H1 (cell line): ENCODE measurements at regions not wholly inside any gene's neighbourhood (a gene's known extent, or its start where the extent isn't known, plus 50 kb on each side); places are given as distances from the start of the nearest gene placed in this dataset.

ENCODE experiments used
- SP2 ChIP-seq: IDR thresholded peaks from 2 replicates; pipeline ENCODE4 v1.6.1; 2012; ENCODE audit warnings: mild to moderate bottlenecking, low read length, inconsistent platforms
- USF2 ChIP-seq: IDR thresholded peaks from 2 replicates; pipeline ENCODE4 v1.6.1; 2011; ENCODE audit warnings: low read length, improper control_type of control experiment

- TF ChIP-seq SP2, result no peak
- TF ChIP-seq USF2, result no peak
Observed at GRCh38 chr10:117442521-117442920, 67.3 kb upstream of the PDZD8 start (continued).
